ENCODE measurements at regions not wholly inside any gene's neighbourhood (a gene's known extent, or its start where the extent isn't known, plus 50 kb on each side); places are given as distances from the start of the nearest gene placed in this dataset.

DNA sequence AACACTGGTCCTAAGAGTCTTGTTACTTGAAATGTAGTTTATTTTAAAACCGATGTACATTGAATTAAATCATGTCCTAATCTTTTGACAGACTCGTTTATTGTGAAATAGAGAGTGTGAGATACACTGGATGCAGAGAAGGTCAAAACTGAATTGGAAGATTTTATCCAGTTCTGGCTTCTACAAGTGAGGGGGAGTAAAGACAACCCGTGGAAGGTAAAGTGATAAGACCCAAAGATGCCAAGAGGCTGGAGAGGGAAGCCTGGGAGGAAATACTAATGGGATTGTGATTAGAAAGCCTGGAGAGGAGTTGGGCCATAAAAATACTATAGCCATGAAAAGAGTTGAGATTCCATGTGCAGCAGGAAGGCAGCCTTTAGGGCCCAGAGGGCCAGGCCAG lies 424.5 kb upstream of the NR3C2 start:
- Histone ChIP-seq H3K36me3 (ENCODE audit: control insufficient read depth in 4 of 4, insufficient read depth in 4 of 4, low read length in 3 of 4) (no peaks in the 10 kb centered on the region), H3K27ac (ENCODE audit: insufficient read depth in 1 of 2, low read depth in 1 of 2, low read length in 2 of 2, poor library complexity in 1 of 2, severe bottlenecking in 2 of 2) (no peak overlapping the region), H3K27me3 (replicated peaks in 2 of 5; ENCODE audit: control insufficient read depth in 4 of 5, insufficient read depth in 5 of 5, low read length in 4 of 5) (no peaks in the 10 kb centered on the region), H3K4me1 (ENCODE audit: control extremely low read depth in 1 of 4, control insufficient read depth in 4 of 4, insufficient read depth in 4 of 4, low read length in 3 of 4) (no peaks in the 10 kb centered on the region), H3K4me3 (ENCODE audit: control insufficient read depth in 1 of 7, extremely low read depth in 1 of 7, insufficient read depth in 4 of 7, low read depth in 2 of 7, low read length in 6 of 7) (no peak overlapping the region), H3K9me3 (ENCODE audit: control extremely low read depth in 1 of 5, control insufficient read depth in 4 of 5, insufficient read depth in 2 of 5, low read depth in 1 of 5, low read length in 4 of 5) (no peaks in the 10 kb centered on the region)
- 95% methylated on average over 3 of the region's 3 CpGs for WGBS (ENCODE audit: insufficient coverage)
- no peak for DNase-seq
- POLR2A ChIA-PET: no interaction called here
- CTCF ChIA-PET: no interaction called here

DNA sequence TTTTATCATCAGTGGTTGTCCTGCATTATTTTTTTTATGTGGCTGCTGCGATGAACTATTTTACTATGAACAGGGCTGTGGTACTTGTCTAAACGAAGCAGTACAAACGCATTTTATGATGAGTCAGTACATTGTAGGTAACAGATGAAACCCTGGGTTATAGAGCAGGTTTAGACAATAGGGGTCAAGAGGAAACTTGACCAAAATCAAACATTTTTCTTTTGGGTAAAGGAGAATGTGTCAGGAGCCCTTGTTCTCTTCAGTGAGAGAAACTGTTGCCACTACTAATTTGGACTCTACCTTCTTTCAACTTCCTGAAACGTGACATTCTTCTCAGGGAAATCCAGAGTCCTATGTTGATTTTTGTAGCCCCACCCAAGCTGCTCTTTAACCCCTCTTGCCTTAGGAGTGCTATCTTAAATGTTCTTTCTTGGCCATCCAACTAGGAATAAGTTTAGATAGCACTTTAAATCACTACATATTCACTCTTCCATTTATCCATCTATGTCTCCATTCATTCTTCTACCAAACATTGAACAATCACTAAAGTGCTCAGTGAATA lies 415.8 kb upstream of the NR3C2 start:
- ChIA-PET CTCF (no interaction called here), POLR2A (no interaction called here)
- Histone ChIP-seq H3K4me3 (ENCODE audit: control insufficient read depth in 1 of 7, extremely low read depth in 1 of 7, insufficient read depth in 4 of 7, low read depth in 2 of 7, low read length in 6 of 7) (no peak overlapping the region), H3K27me3 (replicated peaks in 2 of 5; ENCODE audit: control insufficient read depth in 4 of 5, insufficient read depth in 5 of 5, low read length in 4 of 5) (no peaks in the 10 kb centered on the region), H3K4me1 (ENCODE audit: control extremely low read depth in 1 of 4, control insufficient read depth in 4 of 4, insufficient read depth in 4 of 4, low read length in 3 of 4) (peaks cover 0 to 11% (median 0%) of the 10 kb centered on the region in 4 experiments), H3K27ac (ENCODE audit: insufficient read depth in 1 of 2, low read depth in 1 of 2, low read length in 2 of 2, poor library complexity in 1 of 2, severe bottlenecking in 2 of 2) (no peak overlapping the region), H3K36me3 (ENCODE audit: control insufficient read depth in 4 of 4, insufficient read depth in 4 of 4, low read length in 3 of 4) (no peaks in the 10 kb centered on the region), H3K9me3 (ENCODE audit: control extremely low read depth in 1 of 5, control insufficient read depth in 4 of 5, insufficient read depth in 2 of 5, low read depth in 1 of 5, low read length in 4 of 5) (peaks cover 0 to 3% (median 1%) of the 10 kb centered on the region in 5 experiments)
- WGBS (ENCODE audit: insufficient coverage): 7% methylated on average over 4 of the region's 4 CpGs
- DNase-seq: no peak

DNA sequence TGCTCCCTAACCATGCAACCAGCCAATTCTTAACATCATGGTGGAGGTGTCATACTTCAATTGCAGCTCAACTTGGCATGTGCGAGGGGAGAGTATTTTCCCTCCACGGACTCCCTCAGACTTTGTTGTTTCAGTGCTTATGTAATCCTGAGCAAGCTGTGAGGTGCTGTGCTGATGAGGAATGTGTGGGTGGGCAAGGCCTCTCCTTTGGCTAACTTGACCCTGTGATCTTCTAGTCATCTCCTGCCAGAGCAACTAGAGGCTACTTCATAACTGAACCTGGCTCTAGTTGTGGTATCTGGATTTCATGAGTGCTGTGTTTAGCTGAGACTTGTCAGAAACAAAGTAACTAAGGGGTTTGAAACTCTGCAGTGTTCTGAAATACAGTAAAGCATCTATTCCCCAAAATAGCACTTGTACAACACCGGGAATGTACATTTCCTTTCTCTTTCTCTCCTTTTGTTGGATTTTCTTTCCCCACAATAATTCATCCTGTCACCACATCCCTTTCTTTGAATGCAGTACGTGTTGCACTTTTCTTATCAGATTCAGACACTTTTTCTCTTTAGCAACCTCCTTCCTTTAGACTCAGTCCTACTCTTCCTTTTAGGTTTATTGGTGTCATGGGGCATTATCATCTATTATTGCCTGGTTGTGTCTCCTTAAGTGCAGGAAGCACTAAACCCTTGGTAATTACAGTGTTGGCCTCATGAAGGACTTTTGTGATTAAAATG lies 415.2 kb upstream of the NR3C2 start:
- no peaks in the 10 kb centered on the region for H3K36me3 ChIP-seq (ENCODE audit: control insufficient read depth in 4 of 4, insufficient read depth in 4 of 4, low read length in 3 of 4)
- no peak overlapping the region for H3K4me3 ChIP-seq (ENCODE audit: control insufficient read depth in 1 of 7, extremely low read depth in 1 of 7, insufficient read depth in 4 of 7, low read depth in 2 of 7, low read length in 6 of 7)
- ChIA-PET CTCF (no interaction called here), POLR2A (no interaction called here)
- DNase-seq: no peak
- no peak overlapping the region for H3K27ac ChIP-seq (ENCODE audit: insufficient read depth in 1 of 2, low read depth in 1 of 2, low read length in 2 of 2, poor library complexity in 1 of 2, severe bottlenecking in 2 of 2)
- 87% methylated on average over 2 of the region's 4 CpGs for WGBS (ENCODE audit: insufficient coverage)
- peaks cover 0 to 3% (median 1%) of the 10 kb centered on the region in 5 experiments for H3K9me3 ChIP-seq (ENCODE audit: control extremely low read depth in 1 of 5, control insufficient read depth in 4 of 5, insufficient read depth in 2 of 5, low read depth in 1 of 5, low read length in 4 of 5)
- H3K27me3 ChIP-seq (replicated peaks in 2 of 5; ENCODE audit: control insufficient read depth in 4 of 5, insufficient read depth in 5 of 5, low read length in 4 of 5): no peaks in the 10 kb centered on the region
- H3K4me1 ChIP-seq (ENCODE audit: control extremely low read depth in 1 of 4, control insufficient read depth in 4 of 4, insufficient read depth in 4 of 4, low read length in 3 of 4): peaks cover 0 to 11% (median 0%) of the 10 kb centered on the region in 4 experiments

DNA sequence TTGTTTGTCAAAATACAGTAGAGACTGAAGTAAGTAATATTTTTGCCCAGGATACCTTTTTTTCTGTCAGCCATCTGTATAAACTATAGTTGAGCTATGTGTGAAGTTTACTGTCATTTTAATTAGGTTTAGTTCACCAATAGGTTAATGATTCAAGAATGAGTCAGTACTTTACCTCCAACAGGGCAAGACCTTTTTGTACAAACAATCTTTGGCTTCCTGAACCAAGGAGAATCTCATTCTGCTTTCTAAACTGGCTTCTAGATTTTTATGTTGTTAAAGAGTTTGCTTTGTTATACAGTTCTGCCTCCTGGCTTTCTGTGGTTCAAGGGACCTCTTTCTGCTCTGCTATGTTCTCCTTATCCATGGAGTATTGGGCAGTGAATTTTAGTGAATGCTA lies 412.0 kb upstream of the NR3C2 start:
- peaks cover 0 to 11% (median 0%) of the 10 kb centered on the region in 4 experiments for H3K4me1 ChIP-seq (ENCODE audit: control extremely low read depth in 1 of 4, control insufficient read depth in 4 of 4, insufficient read depth in 4 of 4, low read length in 3 of 4)
- H3K27me3 ChIP-seq (replicated peaks in 2 of 5; ENCODE audit: control insufficient read depth in 4 of 5, insufficient read depth in 5 of 5, low read length in 4 of 5): no peaks in the 10 kb centered on the region
- ChIA-PET POLR2A (no interaction called here), CTCF (no interaction called here)
- no peak overlapping the region for H3K4me3 ChIP-seq (ENCODE audit: control insufficient read depth in 1 of 7, extremely low read depth in 1 of 7, insufficient read depth in 4 of 7, low read depth in 2 of 7, low read length in 6 of 7)
- no peak overlapping the region for H3K27ac ChIP-seq (ENCODE audit: insufficient read depth in 1 of 2, low read depth in 1 of 2, low read length in 2 of 2, poor library complexity in 1 of 2, severe bottlenecking in 2 of 2)
- H3K9me3 ChIP-seq (ENCODE audit: control extremely low read depth in 1 of 5, control insufficient read depth in 4 of 5, insufficient read depth in 2 of 5, low read depth in 1 of 5, low read length in 4 of 5): peaks cover 0 to 3% (median 1%) of the 10 kb centered on the region in 5 experiments
- no peak for DNase-seq
- no peaks in the 10 kb centered on the region for H3K36me3 ChIP-seq (ENCODE audit: control insufficient read depth in 4 of 4, insufficient read depth in 4 of 4, low read length in 3 of 4)

DNA sequence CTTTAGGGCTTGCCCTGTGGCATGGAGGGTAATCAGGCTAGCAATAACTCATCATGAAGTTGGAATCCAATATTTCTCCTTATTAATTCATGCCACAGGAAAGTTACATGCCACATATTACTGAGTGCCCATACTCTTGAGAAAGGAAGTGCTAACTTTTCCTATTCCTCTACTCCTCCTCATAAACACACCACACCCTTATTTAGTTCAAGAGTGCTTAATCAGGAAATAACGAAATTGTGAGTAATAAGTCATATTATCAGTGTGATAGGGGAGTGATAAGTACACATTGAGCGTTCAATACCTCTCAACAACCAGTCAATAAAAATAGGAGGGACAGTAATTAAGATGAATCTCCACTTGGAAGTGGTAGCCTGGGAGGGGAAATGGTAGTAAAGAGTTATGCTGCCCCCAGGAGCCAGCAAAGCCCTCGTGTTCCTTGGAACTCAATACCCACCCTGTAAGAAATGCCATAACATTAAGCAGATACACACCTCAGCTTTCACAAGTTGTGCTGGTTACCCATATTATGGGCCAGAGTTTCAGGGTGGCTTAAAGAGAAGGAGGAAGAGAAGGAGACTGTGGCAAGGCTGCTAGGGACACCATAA lies 410.0 kb upstream of the NR3C2 start:
- Histone ChIP-seq H3K27ac (ENCODE audit: insufficient read depth in 1 of 2, low read depth in 1 of 2, low read length in 2 of 2, poor library complexity in 1 of 2, severe bottlenecking in 2 of 2) (no peak overlapping the region), H3K9me3 (ENCODE audit: control extremely low read depth in 1 of 5, control insufficient read depth in 4 of 5, insufficient read depth in 2 of 5, low read depth in 1 of 5, low read length in 4 of 5) (peaks cover 0 to 3% (median 1%) of the 10 kb centered on the region in 5 experiments), H3K36me3 (ENCODE audit: control insufficient read depth in 4 of 4, insufficient read depth in 4 of 4, low read length in 3 of 4) (no peaks in the 10 kb centered on the region), H3K4me3 (ENCODE audit: control insufficient read depth in 1 of 7, extremely low read depth in 1 of 7, insufficient read depth in 4 of 7, low read depth in 2 of 7, low read length in 6 of 7) (no peak overlapping the region), H3K4me1 (ENCODE audit: control extremely low read depth in 1 of 4, control insufficient read depth in 4 of 4, insufficient read depth in 4 of 4, low read length in 3 of 4) (peaks cover 0 to 1% (median 0%) of the 10 kb centered on the region in 4 experiments), H3K27me3 (replicated peaks in 2 of 5; ENCODE audit: control insufficient read depth in 4 of 5, insufficient read depth in 5 of 5, low read length in 4 of 5) (no peaks in the 10 kb centered on the region)
- CTCF ChIA-PET: no interaction called here
- POLR2A ChIA-PET: no interaction called here
- no peak for DNase-seq
- no CpG with 5 or more reads among the region's 3 CpGs for WGBS (ENCODE audit: insufficient coverage)

DNA sequence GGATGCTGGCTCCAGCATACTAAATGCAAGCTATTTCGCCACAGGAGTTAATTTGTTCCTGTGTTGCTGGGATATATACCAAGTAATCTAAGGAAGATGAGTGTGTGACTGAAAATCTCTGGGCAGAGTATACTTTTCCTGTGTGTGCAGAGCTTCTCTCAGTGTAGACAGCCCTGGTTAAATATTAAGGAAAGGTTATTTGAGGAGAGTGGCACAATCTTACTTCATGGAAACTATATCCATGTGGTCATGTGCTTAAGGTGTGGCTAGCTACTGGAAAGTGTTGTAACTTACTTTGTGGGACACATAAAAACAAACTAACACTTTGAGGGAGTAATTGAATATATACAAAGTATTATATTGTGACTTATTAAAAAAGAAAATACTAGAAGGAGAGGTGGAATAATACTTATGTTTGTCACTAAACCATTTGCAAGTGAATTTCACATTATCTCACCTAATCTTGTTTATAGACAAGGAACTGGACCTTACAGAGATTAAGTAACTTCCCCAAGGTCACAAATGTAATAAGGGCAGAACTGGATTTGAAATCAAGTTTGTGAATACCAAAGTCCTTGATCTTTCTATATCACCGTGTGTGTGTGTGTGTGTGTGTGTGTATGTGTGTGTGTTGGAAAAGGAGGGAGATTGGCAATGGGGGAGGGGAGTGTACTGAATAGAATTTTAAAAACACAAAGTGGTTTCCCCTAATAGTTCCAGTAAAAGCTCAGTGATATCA lies 408.2 kb upstream of the NR3C2 start:
- Histone ChIP-seq H3K9me3 (ENCODE audit: control extremely low read depth in 1 of 5, control insufficient read depth in 4 of 5, insufficient read depth in 2 of 5, low read depth in 1 of 5, low read length in 4 of 5) (peaks cover 0 to 3% (median under 1%) of the 10 kb centered on the region in 5 experiments), H3K27ac (ENCODE audit: insufficient read depth in 1 of 2, low read depth in 1 of 2, low read length in 2 of 2, poor library complexity in 1 of 2, severe bottlenecking in 2 of 2) (no peak overlapping the region), H3K4me3 (ENCODE audit: control insufficient read depth in 1 of 7, extremely low read depth in 1 of 7, insufficient read depth in 4 of 7, low read depth in 2 of 7, low read length in 6 of 7) (no peak overlapping the region), H3K27me3 (replicated peaks in 2 of 5; ENCODE audit: control insufficient read depth in 4 of 5, insufficient read depth in 5 of 5, low read length in 4 of 5) (no peaks in the 10 kb centered on the region), H3K4me1 (ENCODE audit: control extremely low read depth in 1 of 4, control insufficient read depth in 4 of 4, insufficient read depth in 4 of 4, low read length in 3 of 4) (no peaks in the 10 kb centered on the region), H3K36me3 (ENCODE audit: control insufficient read depth in 4 of 4, insufficient read depth in 4 of 4, low read length in 3 of 4) (no peaks in the 10 kb centered on the region)
- ChIA-PET CTCF (no interaction called here), POLR2A (no interaction called here)
- DNase-seq: no peak
- 100% methylated on average over 1 of the region's 2 CpGs for WGBS (ENCODE audit: insufficient coverage)

DNA sequence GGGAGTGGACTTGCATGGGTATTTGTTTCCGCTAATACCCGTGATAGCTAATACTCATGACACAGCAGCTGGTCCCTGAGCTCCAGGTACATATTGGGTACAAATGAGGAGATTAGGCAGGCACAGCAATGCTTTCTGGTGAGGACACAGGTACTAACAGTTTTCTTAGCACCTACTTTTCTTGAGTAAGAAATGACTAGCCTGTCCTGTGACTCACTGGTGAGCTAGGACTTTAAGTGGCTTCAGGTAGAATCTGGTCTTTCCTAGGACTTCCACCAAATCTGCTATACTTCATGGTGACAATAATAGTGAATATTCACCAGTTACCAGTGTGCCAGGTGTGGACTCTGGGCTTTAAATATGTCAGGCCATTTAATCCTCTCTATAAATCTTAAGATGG lies 407.4 kb upstream of the NR3C2 start:
- ChIA-PET CTCF (no interaction called here), POLR2A (no interaction called here)
- WGBS (ENCODE audit: insufficient coverage): 100% methylated on average over 2 of the region's 2 CpGs
- Histone ChIP-seq H3K4me1 (ENCODE audit: control extremely low read depth in 1 of 4, control insufficient read depth in 4 of 4, insufficient read depth in 4 of 4, low read length in 3 of 4) (no peaks in the 10 kb centered on the region), H3K4me3 (ENCODE audit: control insufficient read depth in 1 of 7, extremely low read depth in 1 of 7, insufficient read depth in 4 of 7, low read depth in 2 of 7, low read length in 6 of 7) (no peak overlapping the region), H3K27ac (ENCODE audit: insufficient read depth in 1 of 2, low read depth in 1 of 2, low read length in 2 of 2, poor library complexity in 1 of 2, severe bottlenecking in 2 of 2) (no peak overlapping the region), H3K36me3 (ENCODE audit: control insufficient read depth in 4 of 4, insufficient read depth in 4 of 4, low read length in 3 of 4) (no peaks in the 10 kb centered on the region), H3K27me3 (replicated peaks in 2 of 5; ENCODE audit: control insufficient read depth in 4 of 5, insufficient read depth in 5 of 5, low read length in 4 of 5) (no peaks in the 10 kb centered on the region), H3K9me3 (ENCODE audit: control extremely low read depth in 1 of 5, control insufficient read depth in 4 of 5, insufficient read depth in 2 of 5, low read depth in 1 of 5, low read length in 4 of 5) (peaks cover 0 to 1% (median 0%) of the 10 kb centered on the region in 5 experiments)
- no peak for DNase-seq
